Activated CD4-positive, alpha-beta memory T cell treated with anti-CD3 and anti-CD28 coated beads for 36 hours (primary cell): ENCODE measurements at regions not wholly inside any gene's neighbourhood (a gene's known extent, or its start where the extent isn't known, plus 50 kb on each side); places are given as distances from the start of the nearest gene placed in this dataset.

Source experiments
- CTCF ChIA-PET: fragments of 350-600 bp; sonication (Branson Sonifier 250); formaldehyde crosslinking; loops from one replicate; lab custom pipeline; 2021; ENCODE audit warnings: antibody characterized with exemption, inconsistent platforms; lab: Charles Lee
- POLR2A ChIA-PET: fragments of 350-600 bp; sonication (Branson Sonifier 250); formaldehyde crosslinking; loops from one replicate; lab custom pipeline; 2021; ENCODE audit warnings: antibody characterized with exemption; lab: Charles Lee
- DNase-seq: peaks from one replicate; pipeline ENCODE4 v3.0.0-alpha.2; 2020
- H3K27ac Mint-ChIP-seq: one replicate; pipeline ENCODE4 v1.8.0; 2021; ENCODE audit warnings: mixed read lengths
- H3K27me3 Mint-ChIP-seq: one replicate; pipeline ENCODE4 v1.8.0; 2021; ENCODE audit warnings: mixed read lengths
- H3K36me3 Mint-ChIP-seq: one replicate; pipeline ENCODE4 v1.8.0; 2021; ENCODE audit warnings: mixed read lengths
- H3K4me1 Mint-ChIP-seq: one replicate; pipeline ENCODE4 v1.8.0; 2021; ENCODE audit warnings: low read depth, mixed read lengths
- H3K4me3 Mint-ChIP-seq: one replicate; pipeline ENCODE4 v1.8.0; 2021; ENCODE audit warnings: mild to moderate bottlenecking, mixed read lengths
- H3K9me3 Mint-ChIP-seq: one replicate; pipeline ENCODE4 v1.8.0; 2021; ENCODE audit warnings: mixed read lengths
- intact Hi-C: fragments of 100-400 bp; cut with micrococcal nuclease; formaldehyde crosslinking; loops from one replicate; pipeline ENCODE4 v1.15.1; 2023

- no peak overlapping the region for H3K4me3 Mint-ChIP-seq
- H3K4me1 Mint-ChIP-seq = no peaks in the 10 kb centered on the region
- H3K27ac Mint-ChIP-seq = no peak overlapping the region
- DNase-seq = no peak
- H3K36me3 Mint-ChIP-seq = no peaks in the 10 kb centered on the region
- ChIA-PET POLR2A (no interaction called here), CTCF (no interaction called here)
- H3K27me3 Mint-ChIP-seq = peaks cover 9% of the 10 kb centered on the region
- peaks cover 5% of the 10 kb centered on the region for H3K9me3 Mint-ChIP-seq
- intact Hi-C loops = no loop called here
Observed at GRCh38 chr1:87210151-87210550, 118.5 kb upstream of the LMO4 start.

- H3K9me3 Mint-ChIP-seq = peaks cover 15% of the 10 kb centered on the region
- POLR2A ChIA-PET = no interaction called here
- intact Hi-C loops = no loop called here
- H3K4me1 Mint-ChIP-seq = no peaks in the 10 kb centered on the region
- DNase-seq = no peak
- peaks cover 2% of the 10 kb centered on the region for H3K36me3 Mint-ChIP-seq
- H3K27ac Mint-ChIP-seq = no peak overlapping the region
- no peak overlapping the region for H3K4me3 Mint-ChIP-seq
- H3K27me3 Mint-ChIP-seq = peaks cover 9% of the 10 kb centered on the region
- CTCF ChIA-PET = no interaction called here
Observed at GRCh38 chr1:87212431-87213134, 116.1 kb upstream of the LMO4 start.

GRCh38 chr1:87213135-87213515 lies 115.6 kb upstream of the LMO4 start:
- H3K27me3 Mint-ChIP-seq = peaks cover 9% of the 10 kb centered on the region
- intact Hi-C loops = no loop called here
- POLR2A ChIA-PET = no interaction called here
- H3K4me3 Mint-ChIP-seq = no peak overlapping the region
- CTCF ChIA-PET = no interaction called here
- no peaks in the 10 kb centered on the region for H3K4me1 Mint-ChIP-seq
- DNase-seq = no peak
- no peak overlapping the region for H3K27ac Mint-ChIP-seq
- peaks cover 2% of the 10 kb centered on the region for H3K36me3 Mint-ChIP-seq
- H3K9me3 Mint-ChIP-seq = peaks cover 15% of the 10 kb centered on the region

- CTCF ChIA-PET = no interaction called here
- Mint-ChIP-seq H3K27me3 (peaks cover 2% of the 10 kb centered on the region), H3K9me3 (peaks cover 15% of the 10 kb centered on the region), H3K36me3 (peaks cover 2% of the 10 kb centered on the region), H3K4me1 (no peaks in the 10 kb centered on the region), H3K4me3 (no peak overlapping the region), H3K27ac (no peak overlapping the region)
- POLR2A ChIA-PET = no interaction called here
- DNase-seq = no peak
- intact Hi-C loops = no loop called here
Observed at GRCh38 chr1:87215592-87215991, 113.1 kb upstream of the LMO4 start.

- intact Hi-C loops = no loop called here
- H3K4me1 Mint-ChIP-seq = no peaks in the 10 kb centered on the region
- H3K9me3 Mint-ChIP-seq = peaks cover 17% of the 10 kb centered on the region
- DNase-seq = no peak
- POLR2A ChIA-PET = no interaction called here
- no peak overlapping the region for H3K4me3 Mint-ChIP-seq
- H3K27me3 Mint-ChIP-seq = peaks cover 2% of the 10 kb centered on the region
- H3K36me3 Mint-ChIP-seq = peaks cover 2% of the 10 kb centered on the region
- CTCF ChIA-PET = no interaction called here
- H3K27ac Mint-ChIP-seq = no peak overlapping the region
Observed at GRCh38 chr1:87218618-87219017, 110.1 kb upstream of the LMO4 start.

- Mint-ChIP-seq H3K27ac (no peak overlapping the region), H3K27me3 (peaks cover 2% of the 10 kb centered on the region), H3K9me3 (peaks cover 17% of the 10 kb centered on the region), H3K36me3 (peaks cover 2% of the 10 kb centered on the region), H3K4me3 (no peak overlapping the region), H3K4me1 (no peaks in the 10 kb centered on the region)
- POLR2A ChIA-PET = no interaction called here
- intact Hi-C loops = no loop called here
- CTCF ChIA-PET = interaction anchor here (1.3 kb wide), 1 partner anchor 73 kb away, joined by 3 read pairs; no protein-coding TSS in a partner anchor
- no peak for DNase-seq
Observed at GRCh38 chr1:87219141-87219540, 109.5 kb upstream of the LMO4 start.

GRCh38 chr1:87219626-87220025 lies 109.1 kb upstream of the LMO4 start:
- ChIA-PET POLR2A (no interaction called here), CTCF (interaction anchor here (1.3 kb wide), 1 partner anchor 73 kb away, joined by 3 read pairs; no protein-coding TSS in a partner anchor)
- peaks cover 2% of the 10 kb centered on the region for H3K36me3 Mint-ChIP-seq
- no peaks in the 10 kb centered on the region for H3K4me1 Mint-ChIP-seq
- intact Hi-C loops = no loop called here
- DNase-seq = no peak
- no peak overlapping the region for H3K27ac Mint-ChIP-seq
- peaks cover 2% of the 10 kb centered on the region for H3K27me3 Mint-ChIP-seq
- H3K9me3 Mint-ChIP-seq = peaks cover 17% of the 10 kb centered on the region
- H3K4me3 Mint-ChIP-seq = no peak overlapping the region

- intact Hi-C loops = no loop called here
- CTCF ChIA-PET = no interaction called here
- POLR2A ChIA-PET = no interaction called here
- no peak overlapping the region for H3K4me3 Mint-ChIP-seq
- peaks cover under 1% of the 10 kb centered on the region for H3K36me3 Mint-ChIP-seq
- H3K9me3 Mint-ChIP-seq = peaks cover 4% of the 10 kb centered on the region
- no peaks in the 10 kb centered on the region for H3K4me1 Mint-ChIP-seq
- DNase-seq = no peak
- H3K27me3 Mint-ChIP-seq = no peaks in the 10 kb centered on the region
- no peak overlapping the region for H3K27ac Mint-ChIP-seq
Observed at GRCh38 chr1:87220993-87221392, 107.7 kb upstream of the LMO4 start.

- no peak overlapping the region for H3K4me3 Mint-ChIP-seq
- no peaks in the 10 kb centered on the region for H3K27me3 Mint-ChIP-seq
- ChIA-PET CTCF (no interaction called here), POLR2A (no interaction called here)
- no peak for DNase-seq
- no peaks in the 10 kb centered on the region for H3K4me1 Mint-ChIP-seq
- peaks cover 2% of the 10 kb centered on the region for H3K9me3 Mint-ChIP-seq
- H3K27ac Mint-ChIP-seq = no peak overlapping the region
- intact Hi-C loops = no loop called here
- H3K36me3 Mint-ChIP-seq = no peaks in the 10 kb centered on the region
Observed at GRCh38 chr1:87224201-87224600, 104.5 kb upstream of the LMO4 start.

- no peak for DNase-seq
- ChIA-PET POLR2A (no interaction called here), CTCF (no interaction called here)
- Mint-ChIP-seq H3K4me1 (no peaks in the 10 kb centered on the region), H3K4me3 (no peak overlapping the region), H3K9me3 (peaks cover 2% of the 10 kb centered on the region), H3K36me3 (no peaks in the 10 kb centered on the region), H3K27me3 (no peaks in the 10 kb centered on the region), H3K27ac (no peak overlapping the region)
- intact Hi-C loops = no loop called here
Observed at GRCh38 chr1:87225171-87225570, 103.5 kb upstream of the LMO4 start.

GRCh38 chr1:87226341-87226760 lies 102.3 kb upstream of the LMO4 start:
- H3K27ac Mint-ChIP-seq = no peak overlapping the region

GRCh38 chr1:87227651-87228050 lies 101.0 kb upstream of the LMO4 start:
- ChIA-PET POLR2A (no interaction called here), CTCF (interaction anchor here (0.6 kb wide), 1 partner anchor 67 kb away, joined by 3 read pairs; no protein-coding TSS in a partner anchor)
- H3K27ac Mint-ChIP-seq = no peak overlapping the region
- no peaks in the 10 kb centered on the region for H3K4me1 Mint-ChIP-seq
- peaks cover 2% of the 10 kb centered on the region for H3K9me3 Mint-ChIP-seq
- intact Hi-C loops = no loop called here
- no peaks in the 10 kb centered on the region for H3K27me3 Mint-ChIP-seq
- no peak overlapping the region for H3K4me3 Mint-ChIP-seq
- no peaks in the 10 kb centered on the region for H3K36me3 Mint-ChIP-seq
- no peak for DNase-seq

More at GRCh38 chr1:87226341-87226760, 102.3 kb upstream of the LMO4 start:
- DNase-seq = no peak
- CTCF ChIA-PET = no interaction called here
- Mint-ChIP-seq H3K36me3 (no peaks in the 10 kb centered on the region), H3K9me3 (peaks cover 2% of the 10 kb centered on the region), H3K4me1 (no peaks in the 10 kb centered on the region), H3K27me3 (no peaks in the 10 kb centered on the region), H3K4me3 (no peak overlapping the region)
- POLR2A ChIA-PET = no interaction called here
- intact Hi-C loops = no loop called here

GRCh38 chr1:87230501-87230900 lies 98.2 kb upstream of the LMO4 start:
- no peaks in the 10 kb centered on the region for H3K9me3 Mint-ChIP-seq
- H3K4me3 Mint-ChIP-seq = no peak overlapping the region
- POLR2A ChIA-PET = interaction anchor here (0.7 kb wide), 1 partner anchor 1885 kb away, joined by 3 read pairs; no protein-coding TSS in a partner anchor
- no peaks in the 10 kb centered on the region for H3K4me1 Mint-ChIP-seq
- CTCF ChIA-PET = no interaction called here
- intact Hi-C loops = no loop called here
- no peaks in the 10 kb centered on the region for H3K27me3 Mint-ChIP-seq
- H3K27ac Mint-ChIP-seq = no peak overlapping the region
- no peak for DNase-seq
- no peaks in the 10 kb centered on the region for H3K36me3 Mint-ChIP-seq
